Nephron progenitor cell (in vitro differentiated cells): ENCODE measurements at regions not wholly inside any gene's neighbourhood (a gene's known extent, or its start where the extent isn't known, plus 50 kb on each side); places are given as distances from the start of the nearest gene placed in this dataset.
"Not testable (repeated sequence)": the region's sequence is repeated elsewhere in the genome, so short reads cannot be mapped to it uniquely, and the experiment has no call there.

Experiments used
- DNase-seq: peaks from one replicate; pipeline ENCODE4 v3.0.0; 2021
- H3K27ac Mint-ChIP-seq: 2 replicates; pipeline ENCODE4 v1.8.0; 2021; ENCODE audit warnings: mild to moderate bottlenecking, moderate library complexity, mixed read lengths
- H3K27me3 Mint-ChIP-seq: 2 replicates; pipeline ENCODE4 v1.8.0; 2021; ENCODE audit warnings: mild to moderate bottlenecking, low read depth, mixed read lengths; ENCODE audit not compliant: poor library complexity
- H3K36me3 Mint-ChIP-seq: 2 replicates; pipeline ENCODE4 v1.8.0; 2021; ENCODE audit warnings: low read depth, mixed read lengths
- H3K4me1 Mint-ChIP-seq: 2 replicates; pipeline ENCODE4 v1.8.0; 2021; ENCODE audit warnings: mixed read lengths
- H3K4me3 Mint-ChIP-seq: 2 replicates; pipeline ENCODE4 v1.8.0; 2021; ENCODE audit warnings: mild to moderate bottlenecking, moderate library complexity, mixed read lengths
- H3K9me3 Mint-ChIP-seq: 2 replicates; pipeline ENCODE4 v1.8.0; 2021; ENCODE audit warnings: mild to moderate bottlenecking, moderate library complexity, mixed read lengths
- TF ChIP-seq, protein P1 (sequence below): fragments of 200-600 bp; sonication (generic); IDR thresholded peaks from 2 replicates; pipeline ENCODE4 v1.5.0; 2021; ENCODE audit warnings: antibody characterized with exemption

- TF ChIP-seq, protein P1, sequence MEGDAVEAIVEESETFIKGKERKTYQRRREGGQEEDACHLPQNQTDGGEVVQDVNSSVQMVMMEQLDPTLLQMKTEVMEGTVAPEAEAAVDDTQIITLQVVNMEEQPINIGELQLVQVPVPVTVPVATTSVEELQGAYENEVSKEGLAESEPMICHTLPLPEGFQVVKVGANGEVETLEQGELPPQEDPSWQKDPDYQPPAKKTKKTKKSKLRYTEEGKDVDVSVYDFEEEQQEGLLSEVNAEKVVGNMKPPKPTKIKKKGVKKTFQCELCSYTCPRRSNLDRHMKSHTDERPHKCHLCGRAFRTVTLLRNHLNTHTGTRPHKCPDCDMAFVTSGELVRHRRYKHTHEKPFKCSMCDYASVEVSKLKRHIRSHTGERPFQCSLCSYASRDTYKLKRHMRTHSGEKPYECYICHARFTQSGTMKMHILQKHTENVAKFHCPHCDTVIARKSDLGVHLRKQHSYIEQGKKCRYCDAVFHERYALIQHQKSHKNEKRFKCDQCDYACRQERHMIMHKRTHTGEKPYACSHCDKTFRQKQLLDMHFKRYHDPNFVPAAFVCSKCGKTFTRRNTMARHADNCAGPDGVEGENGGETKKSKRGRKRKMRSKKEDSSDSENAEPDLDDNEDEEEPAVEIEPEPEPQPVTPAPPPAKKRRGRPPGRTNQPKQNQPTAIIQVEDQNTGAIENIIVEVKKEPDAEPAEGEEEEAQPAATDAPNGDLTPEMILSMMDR: no peak
- H3K27ac Mint-ChIP-seq: no peak overlapping the region
- DNase-seq: no peak
- peaks cover 8% of the 10 kb centered on the region for H3K27me3 Mint-ChIP-seq
- no peaks in the 10 kb centered on the region for H3K4me1 Mint-ChIP-seq
- peaks cover 50% of the 10 kb centered on the region for H3K9me3 Mint-ChIP-seq
- no peak overlapping the region for H3K4me3 Mint-ChIP-seq
- no peaks in the 10 kb centered on the region for H3K36me3 Mint-ChIP-seq
Observed at GRCh38 chr20:4625687-4626086, 60.6 kb upstream of the PRNP start.

GRCh38 chr20:4624675-4625336 lies 61.5 kb upstream of the PRNP start:
- not testable (repeated sequence) for H3K27me3 Mint-ChIP-seq, DNase-seq, H3K27ac Mint-ChIP-seq, H3K36me3 Mint-ChIP-seq, H3K4me1 Mint-ChIP-seq, H3K4me3 Mint-ChIP-seq
- peaks cover 52% of the 10 kb centered on the region for H3K9me3 Mint-ChIP-seq

DNA sequence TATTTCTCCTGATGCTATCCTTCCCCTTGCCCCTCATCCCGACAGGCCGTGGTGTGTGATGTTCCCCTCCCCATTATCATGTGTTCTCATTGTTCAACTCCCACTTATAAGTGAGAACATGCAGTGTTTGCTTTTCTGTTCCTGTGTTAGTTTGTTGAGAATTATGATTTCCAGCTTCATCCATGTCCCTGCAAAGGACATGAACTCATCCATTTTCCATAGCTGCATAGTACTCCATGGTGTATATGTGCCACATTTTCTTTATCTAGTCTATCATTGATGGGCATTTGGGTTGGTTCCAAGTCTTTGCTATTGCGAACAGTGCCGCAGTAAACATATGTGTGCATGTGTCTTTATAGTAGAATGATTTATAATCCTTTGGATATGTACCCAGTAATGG lies 67.1 kb upstream of the PRNP start:
- H3K27ac Mint-ChIP-seq, H3K4me3 Mint-ChIP-seq, H3K4me1 Mint-ChIP-seq, DNase-seq, H3K36me3 Mint-ChIP-seq: not testable (repeated sequence)
- Mint-ChIP-seq H3K27me3 (peaks cover 29% of the 10 kb centered on the region), H3K9me3 (peaks cover 29% of the 10 kb centered on the region)

GRCh38 chr20:4617484-4617883 lies 68.8 kb upstream of the PRNP start:
- peaks cover 18% of the 10 kb centered on the region for H3K9me3 Mint-ChIP-seq
- H3K4me3 Mint-ChIP-seq: no peak overlapping the region
- H3K27me3 Mint-ChIP-seq: peaks cover 29% of the 10 kb centered on the region

GRCh38 chr20:4617019-4617418 lies 69.2 kb upstream of the PRNP start:
- Mint-ChIP-seq H3K36me3 (no peaks in the 10 kb centered on the region), H3K27me3 (peaks cover 25% of the 10 kb centered on the region), H3K4me3 (no peak overlapping the region), H3K4me1 (peaks cover 12% of the 10 kb centered on the region), H3K9me3 (peaks cover 13% of the 10 kb centered on the region), H3K27ac (no peak overlapping the region)
- DNase-seq: no peak
- TF ChIP-seq, protein P1: no peak

More at GRCh38 chr20:4617484-4617883, 68.8 kb upstream of the PRNP start:
- Mint-ChIP-seq H3K27ac (no peak overlapping the region), H3K36me3 (no peaks in the 10 kb centered on the region), H3K4me1 (peaks cover 12% of the 10 kb centered on the region)
- DNase-seq: no peak
- TF ChIP-seq, protein P1: no peak

GRCh38 chr20:4613718-4614620 lies 72.3 kb upstream of the PRNP start:
- TF ChIP-seq, protein P1: no peak
- H3K9me3 Mint-ChIP-seq: no peaks in the 10 kb centered on the region
- no peak overlapping the region for H3K27ac Mint-ChIP-seq
- DNase-seq: peak; percentile 23
- peaks cover 24% of the 10 kb centered on the region for H3K27me3 Mint-ChIP-seq
- no peak overlapping the region for H3K4me3 Mint-ChIP-seq
- H3K36me3 Mint-ChIP-seq: no peaks in the 10 kb centered on the region
- peaks cover 12% of the 10 kb centered on the region for H3K4me1 Mint-ChIP-seq
